WTC11 (cell line): ENCODE measurements at regions not wholly inside any gene's neighbourhood (a gene's known extent, or its start where the extent isn't known, plus 50 kb on each side); places are given as distances from the start of the nearest gene placed in this dataset.

Experiments used
- ATAC-seq: fragments of 200-7000 bp; cut with Tn5 transposase; 2 replicates; pipeline ENCODE4 v1.10.0; 2021; ENCODE audit warnings: mild to moderate bottlenecking, moderate library complexity
- CTCF ChIA-PET: fragments of 300-600 bp; sonication (Branson Sonifier 250); formaldehyde crosslinking; loops from one replicate; lab custom pipeline; 2021; ENCODE audit warnings: antibody characterized with exemption; lab: Charles Lee
- POLR2A ChIA-PET: fragments of 350-600 bp; sonication (Branson Sonifier 250); formaldehyde crosslinking; loops from one replicate; lab custom pipeline; 2021; ENCODE audit warnings: antibody characterized with exemption; lab: Charles Lee
- DNase-seq: peaks from one replicate; pipeline ENCODE4 v3.0.0; 2021; ENCODE audit warnings: low spot score
- H3K27ac Mint-ChIP-seq: 2 replicates; pipeline ENCODE4 v1.8.0; 2021; ENCODE audit warnings: mixed read lengths
- H3K27me3 Mint-ChIP-seq: 2 replicates; pipeline ENCODE4 v1.8.0; 2021; ENCODE audit warnings: low read depth, mild to moderate bottlenecking, moderate library complexity, mixed read lengths
- H3K36me3 Mint-ChIP-seq: 2 replicates; pipeline ENCODE4 v1.8.0; 2021; ENCODE audit warnings: mixed read lengths
- H3K4me1 Mint-ChIP-seq: 2 replicates; pipeline ENCODE4 v1.8.0; 2022; ENCODE audit warnings: mixed read lengths
- H3K4me3 Mint-ChIP-seq: 2 replicates; pipeline ENCODE4 v1.8.0; 2021; ENCODE audit warnings: mild to moderate bottlenecking, moderate library complexity, mixed read lengths
- H3K9me3 Mint-ChIP-seq: 2 replicates; pipeline ENCODE4 v1.8.0; 2021; ENCODE audit warnings: mixed read lengths
- AR ChIP-seq: fragments of 250-450 bp; sonication (Bioruptor Pico); IDR thresholded peaks from 2 replicates; pipeline ENCODE4 v1.9.0; 2021; ENCODE audit warnings: mild to moderate bottlenecking
- ARID4B ChIP-seq: sonication (generic); formaldehyde crosslinking; IDR thresholded peaks from 2 replicates; pipeline ENCODE4 v1.8.0; 2023; ENCODE audit warnings: missing genetic modification reagents, mild to moderate bottlenecking, borderline replicate concordance
- CTCF ChIP-seq: fragments of 200-600 bp; IDR thresholded peaks from 2 replicates; pipeline ENCODE4 v1.8.0; 2022; ENCODE audit warnings: antibody characterized with exemption
- GRHL2 ChIP-seq: fragments of 250-450 bp; sonication (Bioruptor Pico); IDR thresholded peaks from 2 replicates; pipeline ENCODE4 v1.8.0; 2022; ENCODE audit warnings: mild to moderate bottlenecking, moderate library complexity; ENCODE audit not compliant: insufficient replicate concordance, severe bottlenecking
- GTF2I ChIP-seq: fragments of 250-450 bp; sonication (Bioruptor Pico); conservative IDR thresholded peaks from 2 replicates; pipeline ENCODE4 v1.4.0; 2021; ENCODE audit warnings: mild to moderate bottlenecking
- HMGA2 ChIP-seq: fragments of 250-450 bp; sonication (Bioruptor Pico); IDR thresholded peaks from 2 replicates; pipeline ENCODE4 v1.4.0; 2021; ENCODE audit warnings: mild to moderate bottlenecking, moderate library complexity
- MAX ChIP-seq: sonication (generic); formaldehyde crosslinking; IDR thresholded peaks from 2 replicates; pipeline ENCODE4 v1.8.0; 2022; ENCODE audit warnings: mild to moderate bottlenecking, missing genetic modification reagents
- ZSCAN18 ChIP-seq: fragments of 250-450 bp; sonication (Bioruptor Pico); IDR thresholded peaks from 2 replicates; pipeline ENCODE4 v2.1.2; 2022; ENCODE audit warnings: mild to moderate bottlenecking, moderate library complexity
- TF ChIP-seq, protein P1 (sequence below): sonication (generic); formaldehyde crosslinking; IDR thresholded peaks from 2 replicates; pipeline ENCODE4 v1.8.1; 2023; ENCODE audit warnings: mild to moderate bottlenecking, missing genetic modification reagents, moderate library complexity
- TF ChIP-seq, protein P2 (sequence below): sonication (generic); formaldehyde crosslinking; IDR thresholded peaks from 2 replicates; pipeline ENCODE4 v1.8.1; 2023; ENCODE audit warnings: mild to moderate bottlenecking, missing genetic modification reagents
- TF ChIP-seq, protein P3 (sequence below): sonication (generic); formaldehyde crosslinking; IDR thresholded peaks from 2 replicates; pipeline ENCODE4 v1.8.0; 2022; ENCODE audit warnings: mild to moderate bottlenecking, missing genetic modification reagents
- TF ChIP-seq, protein P4 (sequence below): fragments of 250-450 bp; sonication (Bioruptor Pico); IDR thresholded peaks from 2 replicates; pipeline ENCODE4 v1.8.0; 2021; ENCODE audit warnings: mild to moderate bottlenecking

DNA sequence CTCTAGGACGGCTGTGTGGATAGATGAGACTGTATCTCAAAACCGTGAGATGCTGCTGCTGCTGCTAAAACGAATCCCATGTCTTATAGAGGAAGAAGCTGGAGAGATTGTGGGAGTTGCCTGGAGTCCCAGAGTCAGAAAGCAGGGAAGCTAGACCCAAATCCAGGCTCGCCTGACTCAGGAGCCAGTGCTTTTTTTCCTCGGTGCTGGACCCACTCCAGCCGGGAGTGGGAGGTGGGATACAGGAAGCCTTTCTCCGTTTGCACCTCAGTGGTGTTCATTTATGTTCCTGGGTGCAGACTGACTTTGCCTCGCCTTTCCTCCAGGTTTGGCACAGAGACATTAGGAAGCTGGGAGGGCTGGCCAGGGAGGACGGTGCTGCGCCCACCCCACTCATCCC lies 150.9 kb upstream of the LINGO1 start:
- ChIA-PET CTCF (interaction anchor here (0.5 to 3.6 kb wide), 32 partner anchors 10 to 240 kb away, joined by 3 to 37 read pairs (median 8); partner anchors contain the start of gene LINGO1), POLR2A (no interaction called here)

DNA sequence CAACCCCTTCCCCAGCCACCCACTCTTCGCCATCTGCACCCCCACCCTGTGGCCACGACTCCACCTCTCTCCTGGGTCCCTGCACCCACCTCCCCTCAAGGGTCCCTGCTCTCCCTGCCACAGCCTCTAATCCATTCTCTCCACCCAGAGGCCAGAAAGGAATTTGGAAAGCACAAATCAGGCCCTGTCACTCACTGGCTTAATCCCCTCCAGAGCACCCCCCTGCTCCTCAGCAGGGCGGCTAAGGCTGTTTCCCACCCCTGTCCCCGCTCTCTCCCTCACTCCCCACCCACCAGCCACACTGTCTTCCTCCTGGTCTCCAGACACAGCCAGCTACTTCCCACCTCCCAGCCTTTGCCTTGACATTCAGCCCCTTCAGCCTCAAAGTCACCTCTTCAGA lies 150.0 kb upstream of the LINGO1 start:
- ATAC-seq (no peak), DNase-seq (no peak)
- POLR2A ChIA-PET: no interaction called here
- no peak overlapping the region for H3K4me3 Mint-ChIP-seq
- CTCF ChIA-PET: interaction anchor here (2.8 kb wide), 1 partner anchor 127 kb away, joined by 37 read pairs; no protein-coding TSS in a partner anchor
- H3K27ac Mint-ChIP-seq: peak overlapping the region; percentile 34; the same call in 1 of the 2 replicates
- H3K9me3 Mint-ChIP-seq: peaks cover 21% of the 10 kb centered on the region
- H3K36me3 Mint-ChIP-seq: peaks cover 11% of the 10 kb centered on the region
- H3K4me1 Mint-ChIP-seq: peaks cover 18% of the 10 kb centered on the region
- H3K27me3 Mint-ChIP-seq: no peaks in the 10 kb centered on the region
- no peak for TF ChIP-seq ARID4B (CRISPR knock-in tag)
- TF ChIP-seq ZSCAN18: no peak
- TF ChIP-seq, protein P1, sequence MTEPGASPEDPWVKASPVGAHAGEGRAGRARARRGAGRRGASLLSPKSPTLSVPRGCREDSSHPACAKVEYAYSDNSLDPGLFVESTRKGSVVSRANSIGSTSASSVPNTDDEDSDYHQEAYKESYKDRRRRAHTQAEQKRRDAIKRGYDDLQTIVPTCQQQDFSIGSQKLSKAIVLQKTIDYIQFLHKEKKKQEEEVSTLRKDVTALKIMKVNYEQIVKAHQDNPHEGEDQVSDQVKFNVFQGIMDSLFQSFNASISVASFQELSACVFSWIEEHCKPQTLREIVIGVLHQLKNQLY (CRISPR knock-in tag): no peak

More for the DNA sequence above, 150.9 kb upstream of the LINGO1 start:
- TF ChIP-seq HMGA2 (CRISPR knock-in tag) (no peak), AR (CRISPR knock-in tag) (no peak), MAX (CRISPR knock-in tag) (no peak), CTCF (no peak), GTF2I (CRISPR knock-in tag) (no peak), GRHL2 (no peak)
- TF ChIP-seq, protein P2, sequence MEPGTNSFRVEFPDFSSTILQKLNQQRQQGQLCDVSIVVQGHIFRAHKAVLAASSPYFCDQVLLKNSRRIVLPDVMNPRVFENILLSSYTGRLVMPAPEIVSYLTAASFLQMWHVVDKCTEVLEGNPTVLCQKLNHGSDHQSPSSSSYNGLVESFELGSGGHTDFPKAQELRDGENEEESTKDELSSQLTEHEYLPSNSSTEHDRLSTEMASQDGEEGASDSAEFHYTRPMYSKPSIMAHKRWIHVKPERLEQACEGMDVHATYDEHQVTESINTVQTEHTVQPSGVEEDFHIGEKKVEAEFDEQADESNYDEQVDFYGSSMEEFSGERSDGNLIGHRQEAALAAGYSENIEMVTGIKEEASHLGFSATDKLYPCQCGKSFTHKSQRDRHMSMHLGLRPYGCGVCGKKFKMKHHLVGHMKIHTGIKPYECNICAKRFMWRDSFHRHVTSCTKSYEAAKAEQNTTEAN (CRISPR knock-in tag): no peak
- TF ChIP-seq, protein P3, sequence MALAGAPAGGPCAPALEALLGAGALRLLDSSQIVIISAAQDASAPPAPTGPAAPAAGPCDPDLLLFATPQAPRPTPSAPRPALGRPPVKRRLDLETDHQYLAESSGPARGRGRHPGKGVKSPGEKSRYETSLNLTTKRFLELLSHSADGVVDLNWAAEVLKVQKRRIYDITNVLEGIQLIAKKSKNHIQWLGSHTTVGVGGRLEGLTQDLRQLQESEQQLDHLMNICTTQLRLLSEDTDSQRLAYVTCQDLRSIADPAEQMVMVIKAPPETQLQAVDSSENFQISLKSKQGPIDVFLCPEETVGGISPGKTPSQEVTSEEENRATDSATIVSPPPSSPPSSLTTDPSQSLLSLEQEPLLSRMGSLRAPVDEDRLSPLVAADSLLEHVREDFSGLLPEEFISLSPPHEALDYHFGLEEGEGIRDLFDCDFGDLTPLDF (CRISPR knock-in tag): no peak
- TF ChIP-seq, protein P4, sequence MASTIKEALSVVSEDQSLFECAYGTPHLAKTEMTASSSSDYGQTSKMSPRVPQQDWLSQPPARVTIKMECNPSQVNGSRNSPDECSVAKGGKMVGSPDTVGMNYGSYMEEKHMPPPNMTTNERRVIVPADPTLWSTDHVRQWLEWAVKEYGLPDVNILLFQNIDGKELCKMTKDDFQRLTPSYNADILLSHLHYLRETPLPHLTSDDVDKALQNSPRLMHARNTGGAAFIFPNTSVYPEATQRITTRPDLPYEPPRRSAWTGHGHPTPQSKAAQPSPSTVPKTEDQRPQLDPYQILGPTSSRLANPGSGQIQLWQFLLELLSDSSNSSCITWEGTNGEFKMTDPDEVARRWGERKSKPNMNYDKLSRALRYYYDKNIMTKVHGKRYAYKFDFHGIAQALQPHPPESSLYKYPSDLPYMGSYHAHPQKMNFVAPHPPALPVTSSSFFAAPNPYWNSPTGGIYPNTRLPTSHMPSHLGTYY (CRISPR knock-in tag): no peak
- Mint-ChIP-seq H3K4me3 (no peak overlapping the region), H3K4me1 (peaks cover 20% of the 10 kb centered on the region), H3K9me3 (peaks cover 13% of the 10 kb centered on the region), H3K36me3 (peaks cover 5% of the 10 kb centered on the region), H3K27ac (no peak overlapping the region), H3K27me3 (no peaks in the 10 kb centered on the region)
- DNase-seq (no peak), ATAC-seq (no peak)
